ENCODE measurements at regions not wholly inside any gene's neighbourhood (a gene's known extent, or its start where the extent isn't known, plus 50 kb on each side); places are given as distances from the start of the nearest gene placed in this dataset.

DNA sequence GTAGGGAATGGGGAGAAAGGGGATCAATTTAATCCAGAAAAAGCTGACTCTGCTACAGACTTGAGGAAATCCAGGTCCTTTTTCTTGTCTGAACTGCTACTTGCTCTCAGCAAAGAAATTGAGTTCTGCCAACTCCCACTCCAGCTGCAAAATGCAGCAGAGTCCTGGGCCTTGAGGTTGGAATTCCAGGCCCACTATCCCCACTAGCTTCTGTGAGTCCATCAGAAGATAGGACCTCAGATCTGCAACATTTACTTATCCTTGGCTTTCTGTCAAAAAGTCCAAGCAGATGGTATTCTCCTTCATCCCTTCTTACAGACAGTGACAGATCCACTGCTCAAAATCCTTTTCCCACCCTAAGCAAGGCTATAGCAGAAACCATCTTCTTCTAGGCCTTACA, 219.2 kb downstream of the ARHGAP12 start:
- H3K27ac ChIP-seq (ENCODE audit: low read depth, low read length, poor library complexity, severe bottlenecking): no peak overlapping the region
- no peaks in the 10 kb centered on the region for H3K79me2 ChIP-seq (ENCODE audit: insufficient read depth, low read length)
- H3K36me3 ChIP-seq (ENCODE audit: insufficient read depth, low read length): no peaks in the 10 kb centered on the region
- H3K4me1 ChIP-seq (ENCODE audit: insufficient read depth, low read length, severe bottlenecking): peaks cover 18% of the 10 kb centered on the region
- H3K27me3 ChIP-seq (ENCODE audit: insufficient read depth, low read length): no peaks in the 10 kb centered on the region
- no peaks in the 10 kb centered on the region; the same call in 1 of the 2 replicates for H3K9me3 ChIP-seq (ENCODE audit: low read length)
- H3K4me2 ChIP-seq (ENCODE audit: low read length): no peak overlapping the region
- no peak overlapping the region for H3K9ac ChIP-seq (ENCODE audit: low read length)
- no peak overlapping the region for H3K4me3 ChIP-seq (ENCODE audit: low read depth, low read length, poor library complexity, severe bottlenecking)
- no peaks in the 10 kb centered on the region for H3F3A ChIP-seq (ENCODE audit: insufficient read depth, low read length)
- H2AFZ ChIP-seq (ENCODE audit: low read length): no peak overlapping the region
- H4K20me1 ChIP-seq (ENCODE audit: insufficient read depth, low read length): no peaks in the 10 kb centered on the region
- H3K9me2 ChIP-seq (ENCODE audit: low read depth, low read length): no peaks in the 10 kb centered on the region
- TF ChIP-seq EZH2 (IDR thresholded peaks at IDR 0.05; ENCODE audit: borderline replicate concordance, low read length) (no peak), CTCF (IDR thresholded peaks at IDR 0.05; ENCODE audit: low read length) (no peak)

GRCh38 chr10:31709028-31709427, 219.6 kb downstream of the ARHGAP12 start:
- Histone ChIP-seq H3K27me3 (ENCODE audit: insufficient read depth, low read length) (no peaks in the 10 kb centered on the region), H2AFZ (ENCODE audit: low read length) (no peak overlapping the region), H3K9me3 (ENCODE audit: low read length) (no peaks in the 10 kb centered on the region; the same call in 1 of the 2 replicates), H3K9ac (ENCODE audit: low read length) (no peak overlapping the region), H3K4me2 (ENCODE audit: low read length) (no peak overlapping the region), H3K4me1 (ENCODE audit: insufficient read depth, low read length, severe bottlenecking) (peaks cover 18% of the 10 kb centered on the region), H3K9me2 (ENCODE audit: low read depth, low read length) (no peaks in the 10 kb centered on the region), H4K20me1 (ENCODE audit: insufficient read depth, low read length) (no peaks in the 10 kb centered on the region), H3K36me3 (ENCODE audit: insufficient read depth, low read length) (no peaks in the 10 kb centered on the region), H3K4me3 (ENCODE audit: low read depth, low read length, poor library complexity, severe bottlenecking) (no peak overlapping the region), H3K79me2 (ENCODE audit: insufficient read depth, low read length) (no peaks in the 10 kb centered on the region), H3K27ac (ENCODE audit: low read depth, low read length, poor library complexity, severe bottlenecking) (no peak overlapping the region), H3F3A (ENCODE audit: insufficient read depth, low read length) (no peaks in the 10 kb centered on the region)
- TF ChIP-seq EZH2 (IDR thresholded peaks at IDR 0.05; ENCODE audit: borderline replicate concordance, low read length) (no peak), CTCF (IDR thresholded peaks at IDR 0.05; ENCODE audit: low read length) (peak; percentile 15; the same call in 1 of the 2 replicates)

GRCh38 chr10:31708474-31708873, 220.2 kb downstream of the ARHGAP12 start:
- no peaks in the 10 kb centered on the region for H3K9me2 ChIP-seq (ENCODE audit: low read depth, low read length)
- H3K27ac ChIP-seq (ENCODE audit: low read depth, low read length, poor library complexity, severe bottlenecking): no peak overlapping the region
- no peak overlapping the region for H2AFZ ChIP-seq (ENCODE audit: low read length)
- no peak overlapping the region for H3K9ac ChIP-seq (ENCODE audit: low read length)
- no peaks in the 10 kb centered on the region for H4K20me1 ChIP-seq (ENCODE audit: insufficient read depth, low read length)
- H3K4me2 ChIP-seq (ENCODE audit: low read length): no peak overlapping the region
- TF ChIP-seq EZH2 (IDR thresholded peaks at IDR 0.05; ENCODE audit: borderline replicate concordance, low read length): no peak
- TF ChIP-seq CTCF (IDR thresholded peaks at IDR 0.05; ENCODE audit: low read length): no peak
- no peaks in the 10 kb centered on the region for H3K36me3 ChIP-seq (ENCODE audit: insufficient read depth, low read length)
- H3K79me2 ChIP-seq (ENCODE audit: insufficient read depth, low read length): no peaks in the 10 kb centered on the region
- H3K9me3 ChIP-seq (ENCODE audit: low read length): no peaks in the 10 kb centered on the region; the same call in 1 of the 2 replicates
- no peaks in the 10 kb centered on the region for H3K27me3 ChIP-seq (ENCODE audit: insufficient read depth, low read length)
- H3K4me1 ChIP-seq (ENCODE audit: insufficient read depth, low read length, severe bottlenecking): peaks cover 18% of the 10 kb centered on the region
- H3F3A ChIP-seq (ENCODE audit: insufficient read depth, low read length): no peaks in the 10 kb centered on the region
- H3K4me3 ChIP-seq (ENCODE audit: low read depth, low read length, poor library complexity, severe bottlenecking): no peak overlapping the region

All from OCI-LY1 (cell line).